Activated gamma-delta T cell (primary cell): ENCODE measurements at regions not wholly inside any gene's neighbourhood (a gene's known extent, or its start where the extent isn't known, plus 50 kb on each side); places are given as distances from the start of the nearest gene placed in this dataset.

ENCODE experiments used
- DNase-seq: peaks from one replicate; lab custom pipeline; 2025; lab: John Stamatoyannopoulos, UW

DNA sequence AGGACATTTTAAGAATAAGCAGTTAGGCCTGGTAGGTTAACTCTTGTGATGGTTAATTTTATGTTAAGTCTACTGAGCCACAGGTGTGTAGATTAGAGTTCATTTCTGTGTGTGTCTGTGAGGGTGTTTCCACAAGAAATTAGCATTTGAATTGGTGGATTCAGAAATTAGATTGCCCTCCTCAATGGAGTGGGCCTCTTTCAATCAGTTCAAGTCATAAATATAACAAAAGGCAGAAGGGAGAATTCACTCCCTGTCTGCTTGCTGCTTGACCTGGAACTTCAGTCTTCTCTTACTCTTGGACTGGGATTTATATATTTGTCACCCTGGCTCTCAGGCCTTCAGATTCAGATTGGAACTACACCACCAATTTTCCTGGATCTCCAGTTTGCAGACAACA, 55.3 kb upstream of the POM121L12 start:
- DNase-seq: no peak

DNA sequence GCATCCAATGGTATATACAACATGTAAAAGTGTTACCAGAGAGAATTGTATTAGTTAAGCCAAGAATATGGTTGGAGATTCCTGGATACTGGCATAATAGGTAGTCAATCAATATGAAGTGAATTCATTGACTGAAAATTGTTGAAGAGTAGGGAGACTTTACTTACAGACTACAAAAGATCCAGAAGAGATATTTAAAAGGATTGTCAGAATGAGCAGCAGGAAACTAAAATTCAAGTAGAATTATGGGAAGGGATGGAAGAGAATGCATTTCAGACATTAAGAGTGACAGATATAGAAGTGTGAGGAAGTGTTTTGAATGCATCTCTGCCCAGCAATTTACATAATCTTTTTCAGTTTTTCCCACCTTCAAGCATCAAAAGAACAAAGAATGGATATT, 62.3 kb upstream of the POM121L12 start:
- no peak for DNase-seq

DNA sequence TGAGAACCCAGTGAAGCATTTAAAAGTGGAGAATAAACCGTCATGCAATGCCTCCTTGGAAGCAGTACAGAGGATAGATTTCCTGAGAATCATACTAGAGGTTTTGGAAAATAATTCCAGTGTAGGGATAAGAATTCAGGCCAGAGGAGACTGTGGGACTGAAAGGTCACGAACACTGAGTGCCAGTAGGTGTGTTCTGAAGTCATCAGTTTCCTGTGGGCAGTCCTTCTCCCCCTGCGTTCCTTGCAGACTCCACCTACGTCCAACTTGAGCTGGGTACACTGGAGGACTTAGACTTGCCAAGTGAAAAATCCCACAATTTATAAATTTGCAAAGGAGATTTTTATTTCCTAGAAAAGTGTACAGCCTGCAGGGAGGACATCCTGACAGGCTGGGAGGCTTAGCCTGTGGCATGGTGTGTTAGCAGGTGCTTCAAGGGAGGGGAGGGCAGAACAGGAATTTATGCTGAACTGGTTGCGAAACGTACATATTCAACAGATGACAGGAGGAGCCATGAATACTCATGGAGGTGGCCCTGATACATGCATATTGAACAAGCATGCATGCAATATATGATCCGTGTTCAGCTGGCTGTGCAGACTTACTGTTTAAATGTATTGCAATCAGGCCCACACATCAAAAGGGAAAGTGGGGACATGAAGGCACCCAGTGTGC, 72.9 kb upstream of the POM121L12 start:
- DNase-seq: no peak

DNA sequence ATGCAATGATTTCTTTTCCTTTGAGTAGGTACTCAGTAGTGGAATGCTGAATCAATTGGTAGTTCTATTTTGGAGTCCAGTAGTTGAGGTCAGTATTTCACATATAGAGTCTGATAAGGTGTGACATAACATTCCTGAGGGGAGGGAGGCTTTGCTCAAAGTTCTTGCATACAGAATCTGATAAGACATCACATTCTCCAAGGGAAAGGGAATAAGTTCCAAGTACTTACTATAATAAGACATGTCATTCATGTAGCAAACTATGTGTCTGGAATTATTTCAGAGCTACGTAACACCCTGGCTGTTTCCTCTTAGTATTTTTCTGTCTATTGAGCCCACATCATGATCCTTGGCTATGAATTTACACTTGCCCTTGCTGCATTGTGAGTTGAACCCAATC, 74.3 kb upstream of the POM121L12 start:
- no peak for DNase-seq

DNA sequence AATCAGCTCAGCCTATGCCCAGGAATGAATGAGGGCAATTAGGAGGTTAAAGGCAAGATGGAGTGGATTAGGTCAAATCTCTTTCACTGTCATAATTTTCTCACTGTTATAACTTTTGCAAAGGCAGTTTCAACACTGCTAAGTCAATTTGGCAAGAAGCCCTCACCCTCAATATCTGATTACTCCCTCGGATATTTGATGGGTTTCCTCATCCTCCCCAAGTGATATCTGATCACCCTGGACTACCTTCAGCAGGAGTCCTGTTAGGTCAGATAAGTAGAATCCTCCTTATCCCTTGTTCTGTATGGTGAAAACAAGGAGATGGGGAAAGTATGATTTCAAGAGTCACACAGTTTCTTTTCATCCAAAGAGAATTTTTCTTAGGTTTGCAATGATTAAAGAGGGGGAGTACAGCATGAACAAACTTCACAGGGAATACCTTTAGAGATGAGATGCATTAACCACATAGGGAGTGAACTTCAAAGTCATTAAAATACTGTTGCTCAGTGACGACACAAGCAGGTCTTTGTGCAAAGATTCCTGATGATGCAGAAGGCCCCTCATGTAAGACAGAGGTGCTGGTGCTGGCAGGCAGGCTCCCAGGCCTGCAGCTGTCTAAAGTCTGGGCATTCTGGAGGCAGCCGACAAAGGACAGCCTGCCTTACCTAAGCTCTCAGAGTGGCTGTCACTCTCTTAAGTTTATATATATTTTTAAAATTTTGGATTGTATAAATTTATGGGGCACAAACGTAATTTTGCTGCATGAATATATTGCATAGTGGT, 75.4 kb upstream of the POM121L12 start:
- DNase-seq: no peak

DNA sequence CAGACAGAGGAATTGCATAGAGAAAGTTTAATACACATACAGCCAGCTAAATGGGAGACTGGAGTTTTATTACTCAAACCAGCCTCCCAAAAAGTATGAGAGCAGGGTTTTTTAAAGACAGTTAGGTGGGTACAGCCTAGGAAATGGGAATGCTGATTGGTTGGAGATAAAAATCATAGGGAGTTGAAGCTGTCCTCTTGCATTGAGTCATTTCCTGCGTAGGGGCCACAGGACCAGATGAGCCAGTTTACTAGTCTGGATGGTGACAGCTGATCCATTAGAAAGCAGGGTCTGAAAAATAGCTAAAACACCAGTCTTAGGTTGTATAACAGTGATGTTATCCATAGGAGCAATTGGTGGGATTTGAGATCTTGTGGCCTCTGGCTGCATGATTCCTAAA, 76.1 kb upstream of the POM121L12 start:
- DNase-seq: no peak

DNA sequence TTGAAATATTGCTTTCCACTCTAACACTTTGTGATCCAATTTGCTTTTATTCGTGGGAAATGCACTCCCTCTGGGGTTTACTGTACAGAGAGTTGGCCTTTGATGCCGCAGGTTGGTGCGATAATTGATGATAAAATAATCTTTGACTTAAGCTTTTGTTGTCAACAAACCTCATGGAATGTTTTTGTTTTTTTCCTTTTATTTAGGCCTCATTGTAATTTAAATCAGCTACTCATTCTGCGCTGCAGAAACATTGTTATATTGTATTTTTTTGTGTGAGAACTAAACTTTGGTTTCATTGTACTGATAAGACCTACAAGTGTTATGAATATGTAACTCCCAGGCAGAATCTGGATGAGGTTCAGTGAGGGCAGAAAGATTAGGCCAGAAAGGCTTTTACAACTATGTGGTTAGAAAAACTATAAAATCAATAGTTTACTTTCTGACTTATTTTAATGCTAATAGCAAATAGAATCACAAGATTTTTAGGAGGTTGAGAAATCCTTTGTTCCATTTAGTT, 76.8 kb upstream of the POM121L12 start:
- no peak for DNase-seq

DNA sequence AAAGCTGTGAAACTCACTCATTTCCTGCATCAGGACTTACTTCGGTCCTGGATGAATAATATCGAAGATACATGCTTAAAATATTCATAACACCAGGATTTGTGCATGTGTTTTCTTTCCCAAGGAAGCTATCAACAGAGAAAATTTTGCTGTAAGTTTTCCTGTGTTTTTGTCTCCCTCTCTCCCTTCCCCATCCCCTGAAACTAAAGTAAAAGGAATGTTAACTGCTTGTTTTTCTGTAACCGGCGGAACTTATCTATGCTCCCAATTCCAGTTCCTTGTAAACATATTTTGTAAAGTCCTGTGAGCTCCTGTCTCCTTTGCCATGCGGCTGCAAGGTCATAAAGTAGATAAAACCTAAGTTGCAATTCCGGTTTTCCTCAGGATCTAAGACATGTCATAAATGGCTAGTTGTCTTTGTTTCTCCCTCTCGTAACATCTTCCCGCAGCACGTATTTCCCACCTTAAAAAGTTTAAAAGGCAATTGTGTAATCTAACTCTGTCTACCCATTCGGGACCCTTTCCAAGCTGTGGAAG, 79.0 kb upstream of the POM121L12 start:
- DNase-seq: no peak

DNA sequence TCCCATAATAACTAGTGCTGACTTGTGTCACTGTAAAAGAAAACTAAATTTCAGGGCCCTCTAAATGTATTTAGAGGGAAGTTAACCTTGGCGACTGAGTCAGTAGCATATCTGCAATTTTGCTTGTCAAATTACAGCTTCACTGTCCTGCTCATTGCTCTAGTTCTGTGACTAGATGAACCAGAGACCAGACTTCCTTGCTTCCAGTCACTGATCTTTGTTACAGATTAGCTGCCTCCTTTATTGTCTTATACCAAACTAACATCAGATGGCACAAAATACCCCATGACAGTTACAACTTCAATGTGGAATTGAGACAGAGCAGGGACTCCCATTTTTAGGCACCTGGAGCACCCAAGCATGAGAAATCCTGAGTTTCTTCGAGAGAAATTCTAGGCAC, 79.9 kb upstream of the POM121L12 start:
- no peak for DNase-seq

DNA sequence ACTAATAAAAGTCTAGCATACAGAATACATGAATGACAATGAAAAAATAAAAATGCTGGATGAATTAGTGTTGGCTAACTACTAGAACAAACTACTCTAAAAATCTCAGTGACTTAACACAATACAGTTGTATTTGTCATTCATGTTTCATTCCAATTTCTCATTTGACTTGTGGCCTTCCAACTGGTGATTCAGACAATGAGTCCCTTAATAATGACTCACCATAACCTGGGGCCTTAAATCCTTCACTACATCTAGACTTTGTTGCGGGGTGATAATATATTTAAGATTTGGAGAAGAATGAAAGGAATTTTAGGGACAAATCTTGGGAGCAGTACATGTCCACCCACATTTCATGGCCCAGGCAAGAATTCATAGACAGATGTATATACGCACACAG, 90.5 kb upstream of the POM121L12 start:
- DNase-seq: no peak

DNA sequence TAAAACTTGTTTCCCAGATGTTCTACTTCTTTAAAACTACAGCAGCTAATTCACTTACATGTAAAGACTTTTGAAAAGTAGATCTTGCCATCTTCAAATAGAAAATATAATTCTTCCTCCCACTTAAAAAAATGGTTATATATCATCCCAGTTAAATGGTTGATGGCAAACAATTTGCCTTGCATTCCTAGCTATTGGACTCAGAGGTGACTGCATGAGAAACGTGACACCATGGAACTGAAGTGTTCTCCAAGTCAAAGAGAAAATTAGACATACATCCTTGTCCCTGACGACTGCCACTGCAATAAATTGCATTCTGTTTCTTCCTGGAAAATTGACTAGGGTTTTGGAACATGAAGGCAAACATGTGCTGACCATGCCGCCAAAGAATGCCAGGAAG, 95.0 kb upstream of the POM121L12 start:
- no peak for DNase-seq

DNA sequence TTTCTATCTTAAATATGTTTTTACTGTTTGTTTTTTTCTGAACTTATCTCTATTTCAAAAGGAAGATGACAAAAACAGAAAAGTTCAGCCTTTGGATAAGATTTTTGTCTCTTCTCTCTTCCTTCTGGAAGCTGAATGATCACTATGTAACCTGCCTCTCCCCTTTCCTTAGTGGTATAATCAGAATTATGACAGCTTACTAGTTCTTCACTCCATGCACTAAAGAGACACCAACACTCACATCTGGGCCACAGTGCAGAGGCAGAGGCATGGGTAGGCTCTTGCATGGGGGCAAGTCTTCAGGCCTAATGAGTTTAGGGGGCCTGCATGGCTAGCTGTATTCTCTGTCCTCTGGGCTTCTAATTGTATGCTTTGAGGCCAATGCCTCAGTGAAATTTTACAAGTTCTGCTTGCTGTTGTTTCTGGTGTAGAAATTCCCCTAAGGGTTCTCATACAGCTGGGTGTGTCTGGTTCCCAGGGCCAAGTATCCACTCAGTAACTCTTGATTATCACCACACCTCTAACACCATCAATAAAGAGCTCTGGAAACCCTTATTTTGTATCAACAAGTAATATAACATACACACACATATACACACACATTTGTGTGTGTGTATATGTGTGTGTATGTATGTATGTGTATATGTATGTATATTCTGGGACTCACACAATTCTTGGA, 96.8 kb upstream of the POM121L12 start:
- DNase-seq: no peak

DNA sequence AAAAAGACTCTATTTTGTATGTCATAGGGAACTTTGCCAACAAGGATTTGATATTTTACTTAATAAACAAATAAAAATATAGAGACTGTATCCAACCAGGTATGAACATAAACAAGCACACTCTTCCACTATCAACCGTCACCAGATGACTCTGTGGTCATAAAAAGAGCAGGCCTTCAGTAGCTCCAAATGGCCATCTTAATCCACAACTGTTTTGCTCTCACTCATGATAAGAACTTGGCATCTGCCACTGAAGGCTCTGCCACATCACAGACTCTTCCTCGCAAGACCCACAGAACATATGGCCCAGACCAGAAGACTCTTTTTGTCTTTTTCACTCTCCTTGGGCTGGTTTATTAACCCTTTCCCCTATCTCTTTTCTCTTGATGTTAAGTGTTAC, 98.7 kb upstream of the POM121L12 start:
- no peak for DNase-seq

DNA sequence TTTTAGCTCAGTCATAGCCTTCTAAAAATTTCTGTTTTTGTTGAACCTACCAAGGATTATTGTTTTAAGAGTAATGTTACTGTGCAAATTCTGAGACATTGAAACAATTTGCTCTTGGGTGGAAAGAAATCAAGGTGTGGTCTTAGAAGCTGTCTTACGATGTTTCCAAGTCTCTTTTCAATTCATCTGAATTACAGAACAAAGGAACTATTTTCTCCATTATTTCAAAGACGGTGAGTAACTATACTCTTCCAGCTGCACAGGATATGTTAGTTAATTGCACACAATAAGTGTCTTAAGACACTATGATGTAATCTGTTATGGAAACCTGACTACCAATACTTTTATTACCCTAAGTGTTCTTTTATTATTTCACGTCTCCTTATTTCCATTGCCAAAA, 106.8 kb upstream of the POM121L12 start:
- no peak for DNase-seq

DNA sequence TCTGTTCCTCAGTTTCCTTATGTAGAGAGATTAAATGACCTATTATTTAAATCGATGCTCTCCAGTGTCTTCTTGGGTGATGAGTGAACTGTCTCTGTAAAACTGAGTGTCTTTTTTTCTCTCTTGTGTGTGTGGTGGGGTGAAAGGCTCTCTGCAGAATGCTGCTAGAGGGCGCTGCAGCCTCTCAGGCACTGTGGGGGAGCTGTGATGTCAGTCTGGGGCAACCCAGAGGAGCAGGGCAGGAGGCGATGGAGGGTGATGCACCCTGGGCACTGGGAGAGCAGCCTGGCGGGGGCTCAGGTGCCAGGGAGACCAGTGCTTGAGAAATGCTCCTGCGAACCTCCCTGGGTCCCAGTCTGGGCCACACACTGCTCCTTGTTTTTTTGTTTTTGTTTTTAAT, 110.1 kb upstream of the POM121L12 start:
- DNase-seq: no peak

DNA sequence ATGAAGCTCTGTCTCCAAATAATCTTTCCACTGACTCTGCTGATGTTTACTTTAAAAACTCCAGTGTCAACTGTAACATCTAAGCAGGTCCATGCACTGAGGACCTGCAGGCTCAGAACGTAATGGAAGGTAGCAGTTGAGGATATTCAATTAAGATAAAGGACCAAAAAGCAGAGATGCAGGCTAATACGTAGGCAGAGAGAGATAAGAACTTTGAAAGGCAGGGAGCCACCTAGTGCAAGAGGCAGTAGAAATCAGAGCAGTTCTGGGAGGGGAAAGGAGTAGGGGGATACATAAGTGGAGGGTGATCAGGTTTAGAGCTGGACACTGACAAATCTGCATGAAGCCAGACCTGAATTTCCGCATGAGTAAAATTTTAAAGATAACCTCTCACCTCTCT, 114.5 kb upstream of the POM121L12 start:
- no peak for DNase-seq

DNA sequence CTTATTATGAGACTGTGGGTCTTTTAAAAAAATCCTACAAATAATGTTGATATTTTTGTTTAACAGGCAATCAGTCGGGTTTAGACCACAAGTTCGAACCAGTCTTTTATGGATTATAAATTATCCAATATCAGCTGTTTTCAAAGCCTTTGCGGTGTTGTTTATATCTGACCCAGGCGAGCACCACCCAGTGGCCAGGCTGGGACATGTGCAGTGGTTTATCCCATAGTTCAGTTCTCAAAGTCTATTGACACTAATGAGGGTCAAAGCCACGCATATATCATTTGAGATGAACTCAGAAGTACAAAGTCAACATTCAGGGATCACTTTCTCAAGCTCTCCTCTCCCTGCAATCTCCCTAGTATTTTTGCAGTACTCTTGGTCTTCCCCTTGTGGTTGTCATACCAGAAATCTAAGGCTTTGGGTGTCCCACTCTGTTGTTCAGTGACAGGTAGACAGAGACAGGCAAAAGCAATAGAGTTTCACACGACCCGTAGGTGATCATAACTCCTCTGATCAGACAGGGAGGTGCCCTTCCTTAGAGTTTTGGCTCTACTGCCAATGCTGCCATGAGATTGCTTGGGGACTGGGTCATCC, 117.4 kb upstream of the POM121L12 start:
- no peak for DNase-seq

DNA sequence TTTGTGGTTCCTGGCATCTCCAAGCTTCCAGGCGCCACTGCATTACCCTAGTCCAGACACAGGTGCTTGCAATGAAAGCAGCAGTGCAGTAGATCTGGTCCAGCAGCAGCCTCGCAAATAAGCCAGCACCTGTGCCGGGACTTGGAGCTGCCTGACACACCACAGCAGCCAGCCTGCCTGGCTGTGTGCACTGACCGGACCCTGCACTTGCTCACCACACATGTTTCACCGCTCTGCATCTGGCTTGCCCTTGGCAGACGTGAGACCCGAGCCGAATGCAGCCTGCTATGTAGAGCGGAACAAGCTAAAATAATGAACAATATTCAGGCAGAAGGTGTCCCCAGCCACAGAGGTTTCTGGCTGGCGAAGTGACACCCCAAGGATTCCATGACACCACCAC, 123.6 kb upstream of the POM121L12 start:
- no peak for DNase-seq

DNA sequence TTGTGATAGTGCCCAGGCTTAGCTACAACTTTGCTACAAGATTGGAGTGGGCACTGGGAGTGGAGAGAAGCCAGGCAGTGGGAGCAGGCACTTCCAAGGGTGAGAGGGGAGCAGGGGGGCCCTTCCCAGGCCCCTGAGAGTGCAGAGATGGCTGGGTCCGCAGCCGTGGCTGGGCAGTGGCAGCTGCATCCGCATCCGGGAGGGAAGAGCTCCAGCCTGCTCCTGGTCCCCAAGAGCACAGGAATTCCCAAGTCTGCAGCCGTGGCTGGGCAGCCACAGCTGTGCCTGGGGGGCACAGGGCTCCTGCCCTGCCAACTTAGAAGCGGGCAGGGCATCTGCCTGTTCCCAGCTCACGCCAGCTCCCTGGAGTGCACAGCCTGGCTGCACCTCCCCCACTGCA, 124.1 kb upstream of the POM121L12 start:
- no peak for DNase-seq

DNA sequence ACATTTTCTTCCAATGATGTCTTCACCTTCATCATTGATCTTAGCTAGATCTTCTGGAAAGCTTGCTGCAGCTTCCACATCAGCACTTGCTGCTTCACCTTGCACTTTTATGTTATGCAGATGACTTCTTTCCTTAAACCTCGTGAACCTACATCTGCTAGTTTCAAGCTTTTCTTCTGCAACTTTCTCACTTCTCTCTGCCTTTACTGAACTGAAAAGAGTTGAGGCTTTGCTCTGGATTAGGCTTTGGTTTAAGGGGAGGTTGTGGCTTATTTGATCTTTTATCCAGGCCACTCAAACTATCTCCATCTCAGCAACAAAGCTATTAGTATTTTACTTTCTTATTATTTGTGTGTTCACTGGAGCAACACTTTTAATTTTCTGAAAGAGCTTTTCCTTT, 125.5 kb upstream of the POM121L12 start:
- no peak for DNase-seq

DNA sequence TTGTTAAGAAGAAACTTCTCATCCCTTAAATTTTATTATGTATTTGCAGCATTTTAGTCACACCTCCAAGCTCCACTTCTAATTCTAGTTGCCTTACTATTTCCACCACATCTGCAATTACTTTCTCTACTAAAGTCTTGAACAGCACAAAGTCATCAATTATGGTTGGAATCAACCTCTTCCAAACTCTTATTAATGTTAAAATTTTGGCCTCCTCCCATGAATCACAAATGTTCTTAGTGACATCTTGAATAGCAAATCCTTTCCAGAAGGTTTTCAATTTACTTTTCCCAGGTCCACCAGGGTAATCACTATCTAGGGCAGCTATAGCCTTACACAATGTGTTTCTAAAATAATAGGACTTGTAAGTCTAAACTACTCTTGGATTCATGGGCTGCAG, 126.3 kb upstream of the POM121L12 start:
- no peak for DNase-seq

DNA sequence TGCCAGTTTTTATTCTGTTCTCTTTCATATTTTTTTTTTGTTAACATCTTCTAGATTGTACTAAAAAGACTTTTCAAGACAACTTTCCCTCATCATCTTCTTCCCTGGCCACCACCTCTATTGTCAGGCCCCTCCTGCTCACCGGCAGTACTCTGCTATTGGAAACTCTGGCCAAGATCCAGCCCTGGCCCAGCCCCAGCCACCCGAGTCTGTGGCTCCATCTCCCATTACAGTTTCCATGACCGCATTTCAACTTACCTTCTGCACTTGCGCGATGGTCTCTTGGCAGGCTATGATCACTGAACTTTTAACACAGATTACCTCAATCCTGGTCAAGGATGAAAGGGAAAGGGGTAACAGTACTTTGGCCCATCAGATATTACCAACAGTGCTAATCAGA, 137.7 kb upstream of the POM121L12 start:
- no peak for DNase-seq
